Transverse colon (tissue), 4 donors: ENCODE measurements at regions not wholly inside any gene's neighbourhood (a gene's known extent, or its start where the extent isn't known, plus 50 kb on each side); places are given as distances from the start of the nearest gene placed in this dataset.

Experiments
- DNase-seq: peaks from one replicate; pipeline ENCODE4 v3.0.0-alpha.2; 2019
- H3K27ac ChIP-seq, 4 donors: fragments of 200-600 bp; sonication (generic); 2 replicates each; pipeline ENCODE4 v1.5.1; 2016 to 2018; ENCODE audit warnings: inconsistent platforms in 4 of 4
- H3K27me3 ChIP-seq: fragments of 200-600 bp; sonication (generic); 2 replicates; pipeline ENCODE4 v1.5.1; 2017; ENCODE audit warnings: inconsistent platforms
- H3K36me3 ChIP-seq, 4 donors: fragments of 200-600 bp; sonication (generic); 2 replicates each; pipeline ENCODE4 v1.5.1; 2017 to 2019; ENCODE audit warnings: inconsistent platforms in 4 of 4
- H3K4me1 ChIP-seq, 4 donors: fragments of 200-600 bp; sonication (generic); 2 replicates each; pipeline ENCODE4 v1.5.1; 2017 to 2020; ENCODE audit warnings: inconsistent platforms in 4 of 4
- H3K4me3 ChIP-seq, 4 donors: fragments of 200-600 bp; sonication (generic); 1 replicate in 1 of 4; 2 replicates in 3 of 4; pipeline versions ENCODE4 v1.5.1 to v1.6.1; 2017 to 2019; ENCODE audit warnings: inconsistent platforms in 4 of 4
- H3K9me3 ChIP-seq, 2 donors: fragments of 200-600 bp; sonication (generic); 2 replicates each; pipeline ENCODE4 v1.5.1; 2017 to 2019; ENCODE audit warnings: inconsistent platforms in 2 of 2
- CTCF ChIP-seq, 5 experiments: fragments of 200-600 bp in 3 of 5; fragments of 450-650 bp in 2 of 5; sonication (generic) in 3 of 5; IDR thresholded peaks; 1 replicate in 2 of 5; 2 replicates in 3 of 5; pipeline ENCODE4 v1.5.1; 2016 to 2017; ENCODE audit warnings: antibody characterized with exemption in 5 of 5, inconsistent platforms in 3 of 5, mild to moderate bottlenecking in 2 of 5, moderate library complexity in 1 of 5
- EP300 ChIP-seq: sonication (generic); formaldehyde crosslinking; IDR thresholded peaks from one replicate; pipeline ENCODE4 v1.6.1; 2017; ENCODE audit warnings: antibody characterized with exemption, low read depth
- POLR2A ChIP-seq: fragments of 450-650 bp; IDR thresholded peaks from one replicate; pipeline ENCODE4 v1.6.1; 2016; ENCODE audit warnings: antibody characterized with exemption, mild to moderate bottlenecking, moderate library complexity
- POLR2AphosphoS5 ChIP-seq, 3 donors: sonication (generic); formaldehyde crosslinking; IDR thresholded peaks; one replicate each; pipeline ENCODE4 v1.6.1; 2016; ENCODE audit warnings: antibody characterized with exemption in 3 of 3
- WGBS, 2 donors: methylation state at CpG; one replicate each; pipeline ENCODE4 v1.1.5; 2018; ENCODE audit warnings: low coverage in 1 of 2; 5-methylcytosine and 5-hydroxymethylcytosine counted together
- in situ Hi-C, 4 donors: fragments of 200-750 bp; cut with MboI; loops; one replicate each; pipeline versions ENCODE4 v1.15.0 to v1.15.1; 2017; ENCODE audit warnings: low sequenced_read_pairs in 3 of 4, low pct_ligation_motif_present in 1 of 4, low pct_unique_long_range_greater_than_20kb in 1 of 4
- intact Hi-C: fragments of 100-400 bp; cut with DNase I; formaldehyde crosslinking; loops from one replicate; pipeline ENCODE4 v1.15.1; 2023; ENCODE audit warnings: low total_unique reads

GRCh38 chr18:47591429-47591828, 339.0 kb downstream of the SMAD2 start:
- TF ChIP-seq POLR2A (no peak), POLR2AphosphoS5 (IDR thresholded peaks at IDR 0.05) (no peak), EP300 (no peak), CTCF (IDR thresholded peaks at IDR 0.05) (no peak)
- Histone ChIP-seq H3K9me3 (no peaks in the 10 kb centered on the region), H3K27ac (no peak overlapping the region), H3K27me3 (peaks cover 21% of the 10 kb centered on the region), H3K4me3 (no peak overlapping the region), H3K4me1 (peaks cover 0 to 5% (median 0%) of the 10 kb centered on the region in 4 donors), H3K36me3 (no peaks in the 10 kb centered on the region)
- intact Hi-C loops (no loop called here), in situ Hi-C loops (loop anchor here in 3 of 4 donors (10.0 kb wide), 1 partner anchor 153 kb away; no protein-coding TSS in a partner anchor)
- WGBS, 2 donors = 76 to 78% methylated on average over 2 to 3 of the region's 3 CpGs
- DNase-seq = no peak

DNA sequence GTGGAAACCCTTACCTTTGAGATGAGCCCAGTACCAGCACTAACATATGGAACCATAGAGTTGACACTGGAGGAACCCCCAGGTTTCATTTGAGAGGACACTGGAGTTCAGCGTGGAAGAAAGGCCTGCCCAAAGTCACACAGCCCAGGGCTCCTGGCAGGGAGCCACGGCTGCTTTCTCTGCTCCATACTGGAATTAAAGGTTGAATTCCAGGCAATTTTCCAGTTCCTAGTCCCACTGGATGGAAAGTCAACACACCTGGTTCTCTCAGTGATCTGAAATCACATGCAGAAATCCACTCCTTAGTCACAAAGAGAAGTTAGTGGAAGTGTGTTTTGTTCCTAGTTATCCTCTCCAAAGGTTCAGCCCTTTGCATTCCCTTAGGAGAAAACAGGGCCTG, 336.1 kb upstream of the SKOR2 start:
- Histone ChIP-seq H3K4me1 (no peaks in the 10 kb centered on the region), H3K27me3 (no peaks in the 10 kb centered on the region), H3K4me3 (no peak overlapping the region), H3K27ac (no peak overlapping the region), H3K9me3 (no peaks in the 10 kb centered on the region), H3K36me3 (no peaks in the 10 kb centered on the region)
- in situ Hi-C loops = no loop called here
- 36% methylated on average over 2 of the region's 2 CpGs; no CpG with 5 or more reads in 1 of the 2 donors for WGBS, 2 donors
- TF ChIP-seq POLR2AphosphoS5 (IDR thresholded peaks at IDR 0.05) = no peak
- no peak for TF ChIP-seq EP300
- TF ChIP-seq CTCF (IDR thresholded peaks at IDR 0.05) = no peak
- no peak for TF ChIP-seq POLR2A
- intact Hi-C loops = no loop called here
- no peak for DNase-seq

GRCh38 chr18:47586418-47587070, 335.1 kb upstream of the SKOR2 start:
- no peak for TF ChIP-seq POLR2A
- TF ChIP-seq CTCF (IDR thresholded peaks at IDR 0.05) = no peak
- TF ChIP-seq EP300 = no peak
- TF ChIP-seq POLR2AphosphoS5 (IDR thresholded peaks at IDR 0.05) = no peak

GRCh38 chr18:47585914-47586313, 334.5 kb upstream of the SKOR2 start:
- Histone ChIP-seq H3K36me3 (no peaks in the 10 kb centered on the region), H3K27me3 (no peaks in the 10 kb centered on the region), H3K4me3 (no peak overlapping the region), H3K9me3 (no peaks in the 10 kb centered on the region), H3K4me1 (no peaks in the 10 kb centered on the region), H3K27ac (no peak overlapping the region)
- TF ChIP-seq EP300 = no peak
- no peak for TF ChIP-seq POLR2AphosphoS5 (IDR thresholded peaks at IDR 0.05)
- no peak for TF ChIP-seq POLR2A
- TF ChIP-seq CTCF (IDR thresholded peaks at IDR 0.05) = no peak
- intact Hi-C loops = no loop called here
- in situ Hi-C loops = no loop called here
- 48 to 73% methylated on average over 4 to 6 of the region's 6 CpGs for WGBS, 2 donors
- no peak for DNase-seq

More at GRCh38 chr18:47586418-47587070, 335.1 kb upstream of the SKOR2 start:
- 79 to 81% methylated on average over 2 of the region's 2 CpGs for WGBS, 2 donors
- H3K4me3 ChIP-seq = no peak overlapping the region
- intact Hi-C loops = no loop called here
- H3K36me3 ChIP-seq = no peaks in the 10 kb centered on the region
- H3K27ac ChIP-seq = no peak overlapping the region
- in situ Hi-C loops = no loop called here
- H3K27me3 ChIP-seq = no peaks in the 10 kb centered on the region
- H3K4me1 ChIP-seq = no peaks in the 10 kb centered on the region
- H3K9me3 ChIP-seq = no peaks in the 10 kb centered on the region
- no peak for DNase-seq
